H4 (cell line): ENCODE measurements at regions not wholly inside any gene's neighbourhood (a gene's known extent, or its start where the extent isn't known, plus 50 kb on each side); places are given as distances from the start of the nearest gene placed in this dataset.
A peak's percentile ranks its signal among the peaks of the same experiment; 100 is the strongest.

Source experiments
- DNase-seq: peaks from one replicate; pipeline ENCODE4 v3.0.0-alpha.2; 2015; ENCODE audit warnings: low spot score

DNA sequence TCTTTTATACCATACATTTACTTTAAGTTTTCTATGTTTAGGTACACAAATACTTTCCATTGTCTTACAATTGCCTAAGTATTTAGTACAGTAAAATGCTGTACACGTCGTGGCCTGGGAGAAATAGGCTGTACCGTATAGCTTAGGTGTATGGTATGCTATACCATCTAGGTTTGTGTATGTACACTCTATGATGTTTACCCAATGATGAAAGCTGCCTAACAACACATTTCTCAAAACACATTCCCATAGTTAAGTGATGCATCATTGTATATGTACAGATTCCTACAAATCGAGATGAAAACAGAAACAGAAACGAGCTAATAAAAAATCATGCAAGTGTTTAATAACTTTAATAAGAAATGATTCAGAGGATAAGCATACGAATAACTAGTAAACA lies 51.6 kb downstream of the SPANXA2 start:
- no peak for DNase-seq

DNA sequence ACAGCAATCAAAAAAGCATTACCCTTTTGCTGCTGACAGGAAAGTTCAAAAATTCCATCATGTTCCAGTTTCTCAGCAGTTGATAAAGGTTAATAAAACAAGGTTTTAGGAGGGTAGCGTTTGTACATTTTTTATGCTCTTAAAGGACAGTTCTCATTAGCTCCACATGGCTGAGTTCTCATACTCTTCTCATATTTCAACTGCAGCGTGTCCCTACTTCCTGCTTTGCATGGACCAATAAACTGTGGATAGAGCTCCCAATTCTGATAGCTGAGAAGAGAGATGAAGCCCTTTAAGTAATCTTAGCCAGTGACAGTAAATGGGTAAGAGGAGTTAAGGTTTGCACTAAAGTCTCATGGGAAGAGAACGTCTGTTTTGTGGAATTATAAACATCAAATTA lies 53.5 kb downstream of the SPANXA2 start:
- DNase-seq, result peak; percentile 16
